Activated B cell treated with CpG ODN at 0.5 μM for 24 hours (primary cell): ENCODE measurements at regions not wholly inside any gene's neighbourhood (a gene's known extent, or its start where the extent isn't known, plus 50 kb on each side); places are given as distances from the start of the nearest gene placed in this dataset.
"Not testable (repeated sequence)": the region's sequence is repeated elsewhere in the genome, so short reads cannot be mapped to it uniquely, and the experiment has no call there.

Source experiments
- ATAC-seq: fragments of 200-7000 bp; cut with Tn5 transposase; one replicate; pipeline ENCODE4 v1.10.0; 2021; ENCODE audit warnings: low read depth, mild to moderate bottlenecking, moderate library complexity
- CTCF ChIA-PET: fragments of 350-600 bp; sonication (Branson Sonifier 250); formaldehyde crosslinking; loops from one replicate; lab custom pipeline; 2021; ENCODE audit warnings: antibody characterized with exemption; lab: Charles Lee
- POLR2A ChIA-PET: fragments of 350-600 bp; sonication (Branson Sonifier 250); formaldehyde crosslinking; loops from one replicate; lab custom pipeline; 2021; ENCODE audit warnings: antibody characterized with exemption; lab: Charles Lee
- DNase-seq: peaks from one replicate; pipeline ENCODE4 v3.0.0; 2022
- H3K27ac Mint-ChIP-seq: one replicate; pipeline ENCODE4 v1.8.0; 2020; ENCODE audit warnings: mixed read lengths
- H3K27me3 Mint-ChIP-seq: one replicate; pipeline ENCODE4 v1.8.0; 2021; ENCODE audit warnings: mixed read lengths
- H3K36me3 Mint-ChIP-seq: one replicate; pipeline ENCODE4 v1.8.0; 2021; ENCODE audit warnings: low read depth, mixed read lengths
- H3K4me1 Mint-ChIP-seq: one replicate; pipeline ENCODE4 v1.8.0; 2021; ENCODE audit warnings: mixed read lengths
- H3K4me3 Mint-ChIP-seq: one replicate; pipeline ENCODE4 v1.8.0; 2020; ENCODE audit warnings: mild to moderate bottlenecking, mixed read lengths
- H3K9me3 Mint-ChIP-seq: one replicate; pipeline ENCODE4 v1.8.0; 2020; ENCODE audit warnings: mixed read lengths
- intact Hi-C: fragments of 100-400 bp; cut with micrococcal nuclease; formaldehyde crosslinking; loops from one replicate; pipeline ENCODE4 v1.15.1; 2024
- TF ChIP-seq, protein P1 (sequence below): fragments of 200-600 bp; IDR thresholded peaks from one replicate; pipeline ENCODE4 v1.8.0; 2022; ENCODE audit warnings: antibody characterized with exemption, mild to moderate bottlenecking

DNA sequence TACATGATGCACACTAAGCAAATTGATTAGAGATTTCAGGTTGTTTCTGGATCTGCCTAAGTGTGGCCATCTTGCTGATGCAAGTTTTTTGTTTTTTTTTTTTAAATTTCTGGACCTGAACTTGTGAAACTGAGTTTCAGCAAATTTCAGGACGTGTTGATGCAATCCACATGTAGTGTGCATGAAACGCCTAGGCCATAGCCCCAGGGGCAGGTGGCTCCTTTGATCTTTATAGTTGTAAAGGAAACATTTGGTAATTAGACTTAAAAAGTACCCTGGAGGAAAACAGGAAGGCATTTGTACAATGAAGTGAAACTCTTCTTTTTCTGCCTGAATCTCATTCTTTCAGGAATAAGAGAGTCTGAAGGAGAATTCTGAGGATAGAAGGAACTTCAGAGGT, 162.2 kb upstream of the LHX8 start:
- TF ChIP-seq, protein P1, sequence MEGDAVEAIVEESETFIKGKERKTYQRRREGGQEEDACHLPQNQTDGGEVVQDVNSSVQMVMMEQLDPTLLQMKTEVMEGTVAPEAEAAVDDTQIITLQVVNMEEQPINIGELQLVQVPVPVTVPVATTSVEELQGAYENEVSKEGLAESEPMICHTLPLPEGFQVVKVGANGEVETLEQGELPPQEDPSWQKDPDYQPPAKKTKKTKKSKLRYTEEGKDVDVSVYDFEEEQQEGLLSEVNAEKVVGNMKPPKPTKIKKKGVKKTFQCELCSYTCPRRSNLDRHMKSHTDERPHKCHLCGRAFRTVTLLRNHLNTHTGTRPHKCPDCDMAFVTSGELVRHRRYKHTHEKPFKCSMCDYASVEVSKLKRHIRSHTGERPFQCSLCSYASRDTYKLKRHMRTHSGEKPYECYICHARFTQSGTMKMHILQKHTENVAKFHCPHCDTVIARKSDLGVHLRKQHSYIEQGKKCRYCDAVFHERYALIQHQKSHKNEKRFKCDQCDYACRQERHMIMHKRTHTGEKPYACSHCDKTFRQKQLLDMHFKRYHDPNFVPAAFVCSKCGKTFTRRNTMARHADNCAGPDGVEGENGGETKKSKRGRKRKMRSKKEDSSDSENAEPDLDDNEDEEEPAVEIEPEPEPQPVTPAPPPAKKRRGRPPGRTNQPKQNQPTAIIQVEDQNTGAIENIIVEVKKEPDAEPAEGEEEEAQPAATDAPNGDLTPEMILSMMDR = no peak
- no peak for ATAC-seq
- Mint-ChIP-seq H3K9me3 (no peaks in the 10 kb centered on the region), H3K4me3 (no peak overlapping the region), H3K27ac (no peak overlapping the region), H3K27me3 (no peaks in the 10 kb centered on the region), H3K4me1 (no peaks in the 10 kb centered on the region), H3K36me3 (no peaks in the 10 kb centered on the region)
- ChIA-PET POLR2A (no interaction called here), CTCF (no interaction called here)
- no peak for DNase-seq
- intact Hi-C loops = no loop called here

DNA sequence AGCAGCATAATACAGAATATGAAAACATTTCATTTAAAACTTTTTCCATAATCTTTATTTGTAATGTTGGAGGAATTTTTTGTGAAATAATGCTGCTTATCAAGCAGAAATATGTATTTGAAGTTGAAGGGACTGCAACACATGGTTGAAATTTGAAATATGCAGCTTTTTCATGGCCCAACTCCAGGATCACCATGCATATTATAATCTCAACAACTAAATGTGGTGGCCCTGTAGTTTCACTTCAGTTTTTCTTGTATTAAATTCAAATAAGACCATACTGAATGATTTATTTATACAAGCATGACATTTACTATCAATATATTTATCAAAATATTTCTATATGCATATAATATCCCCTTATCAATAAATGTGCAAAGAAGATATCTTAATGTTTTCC, 157.7 kb upstream of the LHX8 start:
- Mint-ChIP-seq H3K27ac (no peak overlapping the region), H3K36me3 (no peaks in the 10 kb centered on the region), H3K4me3 (no peak overlapping the region), H3K9me3 (no peaks in the 10 kb centered on the region), H3K4me1 (no peaks in the 10 kb centered on the region), H3K27me3 (no peaks in the 10 kb centered on the region)
- DNase-seq = no peak
- TF ChIP-seq, protein P1 = no peak
- ChIA-PET POLR2A (no interaction called here), CTCF (no interaction called here)
- intact Hi-C loops = no loop called here
- no peak for ATAC-seq

DNA sequence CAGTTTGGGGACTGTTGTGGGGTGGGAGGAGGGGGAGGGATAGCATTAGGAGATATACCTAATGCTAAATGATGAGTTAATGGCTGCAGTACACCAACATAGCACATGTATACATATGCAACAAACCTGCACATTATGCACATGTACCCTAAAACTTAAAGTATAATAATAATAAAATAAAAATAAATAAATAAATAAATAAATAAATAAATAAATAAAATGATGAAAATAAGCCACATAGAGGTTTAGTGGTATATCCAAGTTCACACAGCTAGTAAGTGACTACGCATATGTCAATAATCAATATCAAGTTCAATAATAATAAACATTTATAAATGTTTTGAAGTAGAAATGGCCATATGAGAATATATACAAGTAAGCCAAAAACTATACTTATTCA, 141.7 kb upstream of the LHX8 start:
- H3K27me3 Mint-ChIP-seq, ATAC-seq, H3K36me3 Mint-ChIP-seq, CTCF ChIA-PET, DNase-seq, H3K4me1 Mint-ChIP-seq, intact Hi-C loops, POLR2A ChIA-PET, H3K9me3 Mint-ChIP-seq, H3K4me3 Mint-ChIP-seq, H3K27ac Mint-ChIP-seq: not testable (repeated sequence)

DNA sequence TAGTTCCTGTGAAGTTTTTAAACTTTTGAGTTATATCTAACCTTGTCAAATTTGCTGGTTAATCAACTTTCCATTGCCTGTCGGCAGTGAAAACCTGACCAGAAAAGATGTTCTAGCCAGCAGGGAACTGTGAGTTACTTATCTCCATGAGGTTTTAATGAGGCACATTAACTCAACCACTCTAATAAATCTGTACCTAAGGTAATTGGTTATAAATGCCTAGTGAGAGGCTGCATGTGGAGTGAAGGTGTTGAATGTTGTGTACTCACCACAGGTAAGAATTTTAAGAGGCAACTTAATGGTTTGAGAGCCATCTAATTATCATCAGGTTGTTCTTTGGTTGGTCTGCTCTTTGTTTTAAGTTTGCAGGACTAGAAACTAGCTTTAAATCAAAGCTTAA, 138.4 kb upstream of the LHX8 start:
- Mint-ChIP-seq H3K36me3 (no peaks in the 10 kb centered on the region), H3K4me3 (no peak overlapping the region), H3K9me3 (no peaks in the 10 kb centered on the region), H3K27me3 (no peaks in the 10 kb centered on the region), H3K4me1 (no peaks in the 10 kb centered on the region), H3K27ac (no peak overlapping the region)
- ChIA-PET POLR2A (no interaction called here), CTCF (no interaction called here)
- TF ChIP-seq, protein P1 = no peak
- ATAC-seq (no peak), DNase-seq (no peak)
- intact Hi-C loops = no loop called here

DNA sequence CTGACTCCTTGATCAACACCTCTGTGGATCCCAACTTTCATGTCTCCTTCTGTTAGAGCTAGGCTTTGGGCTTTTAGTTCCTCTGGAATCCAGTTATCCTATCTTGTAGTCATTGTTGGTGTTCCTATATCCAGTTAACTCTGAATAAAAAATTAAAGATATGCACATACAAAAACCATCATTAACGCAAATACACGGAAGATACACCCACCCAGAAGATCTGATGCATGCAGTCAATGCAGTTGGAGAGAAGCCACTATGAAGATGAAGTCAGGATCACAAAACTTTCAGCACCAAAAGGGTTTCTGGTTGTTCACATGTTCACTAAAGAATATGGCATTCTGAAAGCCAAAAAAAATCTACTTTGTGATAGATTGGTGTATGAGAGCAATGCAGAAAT, 123.6 kb upstream of the LHX8 start:
- intact Hi-C loops = no loop called here
- H3K4me3 Mint-ChIP-seq = no peak overlapping the region
- H3K27me3 Mint-ChIP-seq = no peaks in the 10 kb centered on the region
- DNase-seq = no peak
- ATAC-seq = no peak
- no peaks in the 10 kb centered on the region for H3K9me3 Mint-ChIP-seq
- no peaks in the 10 kb centered on the region for H3K36me3 Mint-ChIP-seq
- H3K27ac Mint-ChIP-seq = no peak overlapping the region
- TF ChIP-seq, protein P1 = no peak
- H3K4me1 Mint-ChIP-seq = no peaks in the 10 kb centered on the region
- POLR2A ChIA-PET = no interaction called here
- CTCF ChIA-PET = no interaction called here

DNA sequence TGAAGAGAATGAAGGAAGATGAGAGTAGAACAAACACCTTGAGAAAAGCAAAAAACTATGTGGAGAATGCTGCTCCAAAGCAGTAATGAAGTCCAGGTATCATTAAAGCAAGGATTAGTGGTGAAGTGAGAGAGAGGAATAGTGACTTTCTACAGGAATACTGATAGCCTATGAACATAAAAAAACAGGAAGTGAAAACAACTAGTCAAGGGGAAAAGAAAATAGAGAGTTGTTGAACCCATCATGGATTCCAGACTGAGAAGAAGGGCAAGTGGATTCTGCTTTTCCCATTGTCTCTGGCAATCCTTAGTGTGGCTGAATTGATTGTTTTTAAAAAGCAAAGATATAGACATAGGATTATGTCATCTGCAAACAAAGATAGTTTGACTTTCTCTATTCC, 119.9 kb upstream of the LHX8 start:
- Mint-ChIP-seq H3K4me3 (no peak overlapping the region), H3K4me1 (no peaks in the 10 kb centered on the region), H3K27me3 (no peaks in the 10 kb centered on the region), H3K9me3 (peaks cover 16% of the 10 kb centered on the region), H3K27ac (no peak overlapping the region), H3K36me3 (no peaks in the 10 kb centered on the region)
- POLR2A ChIA-PET = no interaction called here
- intact Hi-C loops = no loop called here
- CTCF ChIA-PET = no interaction called here
- no peak for DNase-seq
- no peak for ATAC-seq
- TF ChIP-seq, protein P1 = no peak
